ENCODE measurements at regions not wholly inside any gene's neighbourhood (a gene's known extent, or its start where the extent isn't known, plus 50 kb on each side); places are given as distances from the start of the nearest gene placed in this dataset.

DNA sequence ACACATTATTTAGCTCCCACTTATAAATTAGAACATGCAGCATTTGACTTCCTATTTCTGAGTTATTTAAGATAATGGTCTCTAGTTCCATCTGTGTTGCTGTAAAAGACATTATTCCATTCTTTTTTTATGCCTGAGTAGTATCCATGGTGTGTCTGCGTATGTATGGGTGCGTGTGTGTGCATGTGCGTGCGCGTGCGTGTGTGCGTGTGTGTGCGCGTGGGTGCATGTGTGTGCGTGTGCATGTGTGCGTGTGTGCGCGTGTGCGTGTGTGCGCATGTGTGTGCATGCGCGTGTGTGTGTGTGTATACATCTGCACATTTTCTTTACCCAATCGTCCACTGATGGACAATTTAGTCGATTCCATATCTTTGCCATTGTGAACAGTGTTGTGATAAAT, 479.4 kb upstream of the TMEM132C start:
- TF ChIP-seq, protein P1, sequence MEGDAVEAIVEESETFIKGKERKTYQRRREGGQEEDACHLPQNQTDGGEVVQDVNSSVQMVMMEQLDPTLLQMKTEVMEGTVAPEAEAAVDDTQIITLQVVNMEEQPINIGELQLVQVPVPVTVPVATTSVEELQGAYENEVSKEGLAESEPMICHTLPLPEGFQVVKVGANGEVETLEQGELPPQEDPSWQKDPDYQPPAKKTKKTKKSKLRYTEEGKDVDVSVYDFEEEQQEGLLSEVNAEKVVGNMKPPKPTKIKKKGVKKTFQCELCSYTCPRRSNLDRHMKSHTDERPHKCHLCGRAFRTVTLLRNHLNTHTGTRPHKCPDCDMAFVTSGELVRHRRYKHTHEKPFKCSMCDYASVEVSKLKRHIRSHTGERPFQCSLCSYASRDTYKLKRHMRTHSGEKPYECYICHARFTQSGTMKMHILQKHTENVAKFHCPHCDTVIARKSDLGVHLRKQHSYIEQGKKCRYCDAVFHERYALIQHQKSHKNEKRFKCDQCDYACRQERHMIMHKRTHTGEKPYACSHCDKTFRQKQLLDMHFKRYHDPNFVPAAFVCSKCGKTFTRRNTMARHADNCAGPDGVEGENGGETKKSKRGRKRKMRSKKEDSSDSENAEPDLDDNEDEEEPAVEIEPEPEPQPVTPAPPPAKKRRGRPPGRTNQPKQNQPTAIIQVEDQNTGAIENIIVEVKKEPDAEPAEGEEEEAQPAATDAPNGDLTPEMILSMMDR (IDR thresholded peaks at IDR 0.05): no peak
- TF ChIP-seq POLR2A (IDR thresholded peaks at IDR 0.05): no peak

Data from heart left ventricle (tissue), 13 donors.